ENCODE measurements at regions not wholly inside any gene's neighbourhood (a gene's known extent, or its start where the extent isn't known, plus 50 kb on each side); places are given as distances from the start of the nearest gene placed in this dataset.

GRCh38 chr4:120236873-120237272 is 170.2 kb upstream of the MAD2L1 start:
- no peak for TF ChIP-seq CTCF (conservative IDR thresholded peaks at IDR 0.05)
- H3K4me1 Mint-ChIP-seq = peaks cover 12% of the 10 kb centered on the region
- no peak overlapping the region for H3K27ac Mint-ChIP-seq (ENCODE audit: unreplicated experiment)
- no peaks in the 10 kb centered on the region for H3K27me3 Mint-ChIP-seq (ENCODE audit: low read depth)
- no peaks in the 10 kb centered on the region for H3K36me3 Mint-ChIP-seq (ENCODE audit: low read depth)
- no peak for DNase-seq (ENCODE audit: low read depth, low spot score)
- H3K9me3 Mint-ChIP-seq = peaks cover 7% of the 10 kb centered on the region
- H3K4me3 Mint-ChIP-seq = no peak overlapping the region

GRCh38 chr4:120232050-120232449 is 165.4 kb upstream of the MAD2L1 start:
- H3K36me3 Mint-ChIP-seq (ENCODE audit: low read depth) = no peaks in the 10 kb centered on the region
- DNase-seq (ENCODE audit: low read depth, low spot score) = no peak
- H3K27ac Mint-ChIP-seq (ENCODE audit: unreplicated experiment) = no peak overlapping the region
- H3K4me3 Mint-ChIP-seq = no peak overlapping the region
- no peaks in the 10 kb centered on the region for H3K27me3 Mint-ChIP-seq (ENCODE audit: low read depth)
- no peak for TF ChIP-seq CTCF (conservative IDR thresholded peaks at IDR 0.05)
- H3K4me1 Mint-ChIP-seq = peaks cover 10% of the 10 kb centered on the region
- peaks cover 7% of the 10 kb centered on the region for H3K9me3 Mint-ChIP-seq

DNA sequence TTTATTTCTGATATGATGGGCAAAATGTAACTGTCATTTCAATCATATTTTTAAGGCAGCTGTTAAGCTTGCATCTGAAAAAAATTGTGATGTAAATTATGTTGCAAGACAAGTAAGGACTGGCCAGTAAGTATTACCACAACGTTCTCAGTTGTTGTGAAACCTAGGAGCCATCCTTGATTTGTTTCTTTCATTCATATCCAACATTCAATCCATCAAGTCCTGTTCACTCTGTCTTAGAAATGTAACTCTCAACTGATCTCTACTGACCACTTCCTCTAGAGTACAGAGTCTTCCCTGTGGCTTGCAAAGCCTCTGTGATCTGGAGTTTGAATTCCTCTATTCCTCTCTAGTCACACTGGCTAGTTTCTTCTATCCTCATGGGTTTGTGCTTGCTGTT is 161.4 kb upstream of the MAD2L1 start:
- H3K4me3 Mint-ChIP-seq = no peak overlapping the region
- H3K36me3 Mint-ChIP-seq (ENCODE audit: low read depth) = no peaks in the 10 kb centered on the region
- H3K27me3 Mint-ChIP-seq (ENCODE audit: low read depth) = no peaks in the 10 kb centered on the region
- no peak for DNase-seq (ENCODE audit: low read depth, low spot score)
- TF ChIP-seq CTCF (conservative IDR thresholded peaks at IDR 0.05) = no peak
- no peak overlapping the region for H3K27ac Mint-ChIP-seq (ENCODE audit: unreplicated experiment)
- peaks cover 4% of the 10 kb centered on the region for H3K9me3 Mint-ChIP-seq
- no peaks in the 10 kb centered on the region for H3K4me1 Mint-ChIP-seq

- Mint-ChIP-seq H3K9me3 (peaks cover 4% of the 10 kb centered on the region), H3K4me1 (no peaks in the 10 kb centered on the region), H3K36me3 (ENCODE audit: low read depth) (no peaks in the 10 kb centered on the region), H3K27me3 (ENCODE audit: low read depth) (no peaks in the 10 kb centered on the region), H3K4me3 (no peak overlapping the region), H3K27ac (ENCODE audit: unreplicated experiment) (no peak overlapping the region)
- no peak for TF ChIP-seq CTCF (conservative IDR thresholded peaks at IDR 0.05)
- no peak for DNase-seq (ENCODE audit: low read depth, low spot score)
Observed at GRCh38 chr4:120227554-120227953, 160.9 kb upstream of the MAD2L1 start.

DNA sequence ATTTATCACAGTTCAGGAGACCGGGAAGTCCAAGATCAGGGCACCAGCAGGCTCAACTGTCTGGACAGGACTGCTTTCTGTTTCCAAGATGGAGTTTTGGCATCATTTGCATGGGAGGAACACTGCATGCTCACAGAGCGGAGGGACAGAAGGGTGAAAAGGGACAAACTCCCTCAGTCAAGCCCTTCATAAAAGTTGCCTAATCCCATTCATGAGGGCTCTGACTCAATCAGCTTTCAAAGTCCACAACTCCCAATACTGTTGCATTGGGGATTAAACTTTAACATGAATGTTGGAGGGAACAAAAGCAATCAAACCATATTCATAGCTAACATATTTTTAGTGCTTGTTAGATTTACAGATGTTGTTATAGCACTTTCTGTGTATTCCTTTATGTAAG is 158.9 kb upstream of the MAD2L1 start:
- Mint-ChIP-seq H3K4me3 (no peak overlapping the region), H3K27me3 (ENCODE audit: low read depth) (no peaks in the 10 kb centered on the region), H3K36me3 (ENCODE audit: low read depth) (no peaks in the 10 kb centered on the region), H3K9me3 (peaks cover 6% of the 10 kb centered on the region), H3K4me1 (no peaks in the 10 kb centered on the region), H3K27ac (ENCODE audit: unreplicated experiment) (no peak overlapping the region)
- no peak for TF ChIP-seq CTCF (conservative IDR thresholded peaks at IDR 0.05)
- no peak for DNase-seq (ENCODE audit: low read depth, low spot score)

GRCh38 chr4:120218981-120219380 is 152.3 kb upstream of the MAD2L1 start:
- peaks cover 16% of the 10 kb centered on the region for H3K9me3 Mint-ChIP-seq
- no peak overlapping the region for H3K4me3 Mint-ChIP-seq
- peaks cover 3% of the 10 kb centered on the region for H3K36me3 Mint-ChIP-seq (ENCODE audit: low read depth)
- TF ChIP-seq CTCF (conservative IDR thresholded peaks at IDR 0.05) = no peak
- H3K4me1 Mint-ChIP-seq = no peaks in the 10 kb centered on the region
- DNase-seq (ENCODE audit: low read depth, low spot score) = no peak
- H3K27me3 Mint-ChIP-seq (ENCODE audit: low read depth) = no peaks in the 10 kb centered on the region
- H3K27ac Mint-ChIP-seq (ENCODE audit: unreplicated experiment) = no peak overlapping the region

All from neural crest cell (in vitro differentiated cells).